GM12864 (cell line): ENCODE measurements at regions not wholly inside any gene's neighbourhood (a gene's known extent, or its start where the extent isn't known, plus 50 kb on each side); places are given as distances from the start of the nearest gene placed in this dataset.
"Not testable (repeated sequence)": the region's sequence is repeated elsewhere in the genome, so short reads cannot be mapped to it uniquely, and the experiment has no call there.

Source experiments
- DNase-seq: peaks from one replicate; pipeline ENCODE4 v3.0.0-alpha.2; 2011; ENCODE audit warnings: low read depth
- H3K4me3 ChIP-seq: 2 replicates; pipeline ENCODE4 v1.5.1; 2011; ENCODE audit warnings: mild to moderate bottlenecking, low read depth, low read length, control low read depth
- TF ChIP-seq, protein P1 (sequence below): IDR thresholded peaks from 2 replicates; pipeline ENCODE4 v1.5.1; 2011; ENCODE audit warnings: low read depth, mild to moderate bottlenecking, moderate library complexity, low read length, control low read depth, inconsistent platforms; ENCODE audit errors: missing control alignments

DNA sequence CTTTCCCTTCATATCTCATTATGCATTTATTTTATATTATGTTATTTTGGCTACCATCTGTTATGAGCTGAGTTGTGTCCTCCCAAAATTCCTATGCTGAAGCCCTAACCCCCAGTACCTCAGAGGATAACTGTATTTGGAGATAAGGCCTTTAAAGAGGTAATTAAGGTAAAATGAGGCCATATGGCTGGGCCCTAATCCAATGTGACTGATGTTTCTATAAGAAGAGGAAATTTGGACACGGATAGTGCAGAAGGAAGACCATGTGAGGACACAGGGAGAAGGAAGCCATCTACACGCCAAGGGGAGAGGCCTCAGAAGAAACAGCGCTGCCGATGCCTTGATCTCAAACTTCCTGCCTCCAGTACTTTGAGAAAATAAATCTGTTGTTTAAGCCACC is 557.7 kb upstream of the CDH5 start:
- TF ChIP-seq, protein P1, sequence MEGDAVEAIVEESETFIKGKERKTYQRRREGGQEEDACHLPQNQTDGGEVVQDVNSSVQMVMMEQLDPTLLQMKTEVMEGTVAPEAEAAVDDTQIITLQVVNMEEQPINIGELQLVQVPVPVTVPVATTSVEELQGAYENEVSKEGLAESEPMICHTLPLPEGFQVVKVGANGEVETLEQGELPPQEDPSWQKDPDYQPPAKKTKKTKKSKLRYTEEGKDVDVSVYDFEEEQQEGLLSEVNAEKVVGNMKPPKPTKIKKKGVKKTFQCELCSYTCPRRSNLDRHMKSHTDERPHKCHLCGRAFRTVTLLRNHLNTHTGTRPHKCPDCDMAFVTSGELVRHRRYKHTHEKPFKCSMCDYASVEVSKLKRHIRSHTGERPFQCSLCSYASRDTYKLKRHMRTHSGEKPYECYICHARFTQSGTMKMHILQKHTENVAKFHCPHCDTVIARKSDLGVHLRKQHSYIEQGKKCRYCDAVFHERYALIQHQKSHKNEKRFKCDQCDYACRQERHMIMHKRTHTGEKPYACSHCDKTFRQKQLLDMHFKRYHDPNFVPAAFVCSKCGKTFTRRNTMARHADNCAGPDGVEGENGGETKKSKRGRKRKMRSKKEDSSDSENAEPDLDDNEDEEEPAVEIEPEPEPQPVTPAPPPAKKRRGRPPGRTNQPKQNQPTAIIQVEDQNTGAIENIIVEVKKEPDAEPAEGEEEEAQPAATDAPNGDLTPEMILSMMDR: no peak
- DNase-seq: no peak
- H3K4me3 ChIP-seq: no peak overlapping the region

DNA sequence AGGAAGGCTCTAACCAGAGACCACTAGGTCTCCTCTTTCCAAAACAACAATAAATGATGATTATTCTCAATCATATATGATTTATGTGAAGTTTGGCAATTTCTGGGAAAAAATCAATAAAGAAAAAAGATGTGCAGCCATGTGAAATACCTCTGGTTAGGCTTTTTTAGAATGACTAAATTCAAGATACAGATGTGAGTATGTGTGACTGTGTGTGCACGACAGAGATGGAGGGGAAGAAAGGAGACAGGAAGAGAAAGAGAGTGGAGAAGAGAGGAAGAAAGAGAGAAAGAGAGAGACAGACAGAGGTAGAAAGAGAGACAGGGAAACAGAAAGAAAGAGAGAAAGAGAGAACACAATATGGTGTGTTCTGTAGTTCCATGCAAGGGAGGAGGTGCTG is 558.6 kb upstream of the CDH5 start:
- TF ChIP-seq, protein P1: no peak
- DNase-seq: no peak
- H3K4me3 ChIP-seq: no peak overlapping the region

DNA sequence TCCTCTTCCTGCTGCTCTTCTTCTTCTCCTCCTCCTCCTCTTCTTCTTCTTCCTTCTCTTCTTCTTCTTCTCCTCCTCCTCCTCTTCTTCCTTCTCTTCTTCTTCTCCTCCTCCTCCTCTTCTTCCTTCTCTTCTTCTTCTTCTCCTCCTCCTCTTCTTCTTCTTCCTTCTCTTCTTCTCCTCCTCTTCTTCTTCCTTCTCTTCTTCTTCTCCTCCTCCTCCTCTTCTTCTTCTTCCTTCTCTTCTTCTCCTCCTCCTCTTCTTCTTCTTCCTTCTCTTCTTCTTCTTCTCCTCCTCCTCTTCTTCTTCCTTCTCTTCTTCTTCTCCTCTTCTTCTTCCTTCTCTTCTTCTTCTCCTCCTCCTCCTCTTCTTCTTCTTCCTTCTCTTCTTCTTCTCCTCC is 560.8 kb upstream of the CDH5 start:
- not testable (repeated sequence) for H3K4me3 ChIP-seq, DNase-seq

DNA sequence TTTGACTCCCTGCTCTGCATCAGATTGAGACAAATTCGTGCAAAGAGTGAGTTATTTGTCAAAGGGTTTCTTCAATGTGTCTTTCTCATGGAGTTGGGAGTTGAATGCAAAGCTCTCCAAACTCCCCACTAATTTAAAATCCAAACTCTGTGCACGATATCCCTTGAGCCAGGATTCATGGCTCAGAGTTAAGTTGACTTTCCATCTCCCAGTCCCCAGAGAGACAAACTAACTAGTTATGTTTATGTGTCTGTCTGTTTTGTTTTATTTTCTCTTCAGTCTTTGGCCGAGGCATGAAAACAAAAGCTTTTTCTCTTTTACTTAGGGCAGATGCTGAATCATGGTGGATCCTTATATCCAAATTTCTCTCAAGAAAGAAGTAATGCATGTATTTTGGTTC is 570.0 kb upstream of the CDH5 start:
- H3K4me3 ChIP-seq: no peak overlapping the region
- DNase-seq: no peak
- TF ChIP-seq, protein P1: no peak

DNA sequence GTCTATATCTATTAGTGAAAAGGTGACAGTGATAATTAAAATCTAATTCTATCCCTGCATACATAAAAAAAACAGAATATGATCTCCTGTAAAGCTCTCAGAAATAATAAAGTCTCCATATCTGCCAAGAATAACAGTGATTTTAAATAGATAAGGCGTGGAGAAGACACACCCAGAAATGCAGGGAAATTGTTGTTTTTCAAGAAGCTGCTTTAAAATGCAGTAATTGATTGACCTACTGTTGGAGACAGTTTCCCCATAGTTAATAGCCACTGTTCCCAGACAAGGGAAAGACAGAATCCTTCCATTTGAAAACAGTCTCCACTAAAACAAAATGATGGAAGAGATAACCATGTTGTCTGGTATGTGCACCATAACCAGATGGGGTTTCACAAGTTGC is 571.5 kb upstream of the CDH5 start:
- TF ChIP-seq, protein P1: no peak
- H3K4me3 ChIP-seq: no peak overlapping the region
- DNase-seq: no peak

DNA sequence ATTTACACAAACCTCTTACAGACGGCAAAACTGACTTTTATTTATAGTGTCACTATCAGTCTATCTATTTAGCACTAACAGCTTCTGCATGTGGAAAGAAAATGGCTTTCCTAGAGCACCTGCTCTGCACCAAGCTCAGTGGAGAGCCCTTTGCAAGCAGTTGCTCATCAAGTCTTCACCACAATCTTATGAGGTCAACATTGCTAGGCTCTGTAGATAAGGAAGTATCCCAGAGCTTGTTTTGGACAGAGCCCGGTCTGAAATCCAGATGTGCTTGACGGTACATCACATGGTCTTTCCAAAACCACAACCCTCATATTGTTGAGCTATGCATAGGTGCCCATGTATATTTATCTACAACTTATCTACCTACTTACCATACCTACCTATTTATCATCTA is 572.7 kb upstream of the CDH5 start:
- no peak for DNase-seq
- TF ChIP-seq, protein P1: no peak
- H3K4me3 ChIP-seq: no peak overlapping the region

DNA sequence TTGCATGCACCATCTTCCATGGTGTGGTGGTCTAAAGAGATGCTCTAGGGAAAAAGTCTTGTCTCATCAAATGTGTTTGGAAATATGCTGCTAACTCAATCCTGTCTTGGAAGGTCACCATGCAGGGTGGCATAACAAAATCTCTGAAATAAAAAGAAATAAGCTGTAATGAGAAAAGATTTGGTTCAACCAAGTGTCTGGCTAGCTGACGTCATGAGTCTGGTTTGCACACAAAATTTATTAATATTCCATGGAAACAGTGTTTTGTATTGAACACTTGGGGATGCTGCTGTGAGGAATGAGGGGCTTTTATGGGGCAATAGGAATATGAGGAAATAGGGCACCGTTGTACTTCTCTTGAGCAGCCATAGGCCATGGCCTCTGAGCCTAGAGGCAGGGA is 575.7 kb upstream of the CDH5 start:
- TF ChIP-seq, protein P1: no peak

DNA sequence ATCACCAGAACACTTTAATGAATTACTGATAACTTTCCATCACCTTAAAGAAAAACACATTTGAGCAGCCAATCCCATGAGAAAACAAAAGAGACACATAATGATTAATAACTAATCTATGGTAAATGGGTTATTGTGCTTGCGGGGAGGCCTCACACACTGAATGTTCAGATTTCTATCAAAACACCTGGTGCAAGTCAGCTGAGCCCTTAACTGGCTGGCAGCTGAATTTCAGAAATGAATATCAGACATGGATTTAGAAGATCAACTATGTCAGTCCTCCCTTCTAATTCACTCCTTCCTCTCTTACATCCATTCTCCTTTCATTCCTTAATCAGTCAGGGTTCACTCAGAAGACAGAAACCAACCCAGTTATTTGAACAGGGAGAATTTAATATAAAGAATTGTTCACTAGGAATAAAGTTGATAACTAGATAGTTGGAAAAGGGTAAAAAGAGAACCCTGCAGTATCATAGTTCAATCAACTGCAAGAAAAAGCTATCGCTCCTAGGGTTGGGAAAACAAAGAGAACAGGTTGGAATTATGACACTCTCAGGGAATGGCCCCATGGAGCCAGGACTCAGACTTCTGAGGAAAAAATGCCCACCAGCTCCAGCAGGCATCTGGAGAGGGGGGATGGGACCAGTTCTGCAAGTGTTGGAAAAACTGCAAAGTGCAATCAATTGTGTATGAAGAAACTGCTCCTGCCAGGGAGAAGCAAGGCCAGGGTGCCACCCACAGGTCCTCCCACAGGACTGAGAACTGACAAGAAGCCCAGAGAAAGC is 577.1 kb upstream of the CDH5 start:
- no peak overlapping the region for H3K4me3 ChIP-seq
- TF ChIP-seq, protein P1: no peak
- DNase-seq: no peak

More for the DNA sequence above, 575.7 kb upstream of the CDH5 start:
- H3K4me3 ChIP-seq: no peak overlapping the region
- no peak for DNase-seq
